COLO668 (cell line): ENCODE measurements at regions not wholly inside any gene's neighbourhood (a gene's known extent, or its start where the extent isn't known, plus 50 kb on each side); places are given as distances from the start of the nearest gene placed in this dataset.
"Not testable (repeated sequence)": the region's sequence is repeated elsewhere in the genome, so short reads cannot be mapped to it uniquely, and the experiment has no call there.

Experiments used
- DNase-seq: peaks from one replicate; lab custom pipeline; 2025; ENCODE audit not compliant: unreplicated experiment; lab: John Stamatoyannopoulos, UW

DNA sequence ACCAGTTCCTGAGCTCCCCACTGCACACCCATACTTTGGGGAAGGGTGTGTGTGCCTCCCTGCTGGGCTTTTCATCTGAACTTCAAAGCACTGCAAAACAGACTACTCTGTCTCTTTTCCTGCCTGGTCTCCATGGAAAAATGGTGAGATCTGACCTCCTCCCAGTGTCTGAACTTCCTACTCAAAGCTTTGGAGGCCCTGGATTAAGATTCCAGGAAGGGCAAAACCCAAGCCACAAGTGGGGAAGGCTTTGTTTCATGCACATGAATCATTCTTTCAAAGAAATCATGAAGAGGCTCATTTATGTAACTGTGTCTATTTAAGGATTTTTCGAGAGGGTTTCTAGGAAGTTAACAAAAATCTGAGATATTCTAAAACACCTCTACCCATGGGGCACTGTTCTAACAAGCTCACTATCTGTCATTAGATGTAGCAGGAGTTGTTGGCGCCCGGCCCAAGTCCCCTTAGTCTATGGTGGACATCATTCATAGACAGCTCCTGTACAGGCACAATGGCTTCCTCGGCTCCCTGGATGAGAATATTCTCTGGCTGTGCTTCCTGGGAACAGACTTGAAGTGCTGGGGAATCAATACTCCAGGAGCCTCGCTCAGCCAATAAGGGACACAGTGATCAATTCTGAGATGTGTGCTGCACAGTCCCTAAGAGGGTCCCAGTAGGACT, 224.0 kb downstream of the KTN1 start:
- no peak for DNase-seq

DNA sequence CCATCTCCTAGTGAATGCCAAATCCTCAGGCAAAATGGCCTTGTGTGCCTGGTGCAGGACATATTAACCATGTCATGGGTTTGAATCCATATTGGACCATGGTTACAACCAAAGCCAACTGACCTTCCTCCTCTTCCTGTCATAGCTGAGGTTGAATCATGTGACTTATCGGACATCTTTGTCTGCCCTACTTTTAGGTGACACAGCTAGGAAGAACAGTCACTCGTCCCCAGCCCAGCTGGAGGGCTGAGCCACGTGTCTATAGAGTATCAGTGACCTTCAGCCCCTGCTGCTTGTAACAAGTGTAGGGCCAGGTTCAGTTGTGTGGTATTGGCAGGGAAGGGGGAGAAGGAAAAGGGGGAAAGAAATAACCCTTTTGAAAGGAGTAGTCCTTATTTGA, 225.2 kb downstream of the KTN1 start:
- no peak for DNase-seq

DNA sequence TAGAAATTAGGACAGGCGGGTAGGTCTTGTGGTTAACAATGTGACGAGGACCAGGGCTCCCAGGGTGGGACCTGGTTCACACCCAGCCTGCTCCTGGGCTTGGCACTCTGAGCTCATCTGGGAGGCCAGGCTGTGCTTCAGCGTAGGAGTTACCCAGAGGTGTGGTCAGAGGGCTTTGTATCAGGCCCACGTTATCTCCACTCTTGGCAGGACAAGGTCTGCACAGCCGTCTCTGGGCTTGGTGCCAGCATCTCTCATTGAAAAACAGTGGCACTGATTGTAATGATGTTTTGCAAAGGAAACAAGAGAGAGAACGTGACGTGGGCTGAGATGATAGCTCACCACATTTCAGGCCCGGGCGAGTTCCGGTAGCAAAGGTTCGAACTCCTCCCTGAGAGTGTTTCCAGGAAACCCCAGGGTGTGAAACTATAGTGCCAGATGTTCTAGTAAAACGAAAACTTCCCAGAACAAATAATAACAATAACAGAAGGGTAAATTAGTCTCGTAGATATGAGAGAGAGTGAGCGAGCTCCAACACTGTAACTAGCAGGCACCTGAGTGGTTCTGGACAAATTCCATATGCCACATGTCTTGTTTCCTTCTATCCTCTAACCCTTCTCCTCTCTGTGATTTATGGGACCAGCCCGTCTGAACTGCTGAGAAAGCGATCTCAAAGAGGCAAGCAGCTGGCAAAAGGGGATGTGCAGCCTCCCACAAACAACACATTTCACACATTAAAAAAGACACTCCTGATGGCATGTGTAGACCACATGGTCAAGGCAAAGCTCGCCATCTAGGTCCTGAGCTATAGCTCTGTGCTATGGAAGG, 227.3 kb downstream of the KTN1 start:
- peak; percentile 96 for DNase-seq

DNA sequence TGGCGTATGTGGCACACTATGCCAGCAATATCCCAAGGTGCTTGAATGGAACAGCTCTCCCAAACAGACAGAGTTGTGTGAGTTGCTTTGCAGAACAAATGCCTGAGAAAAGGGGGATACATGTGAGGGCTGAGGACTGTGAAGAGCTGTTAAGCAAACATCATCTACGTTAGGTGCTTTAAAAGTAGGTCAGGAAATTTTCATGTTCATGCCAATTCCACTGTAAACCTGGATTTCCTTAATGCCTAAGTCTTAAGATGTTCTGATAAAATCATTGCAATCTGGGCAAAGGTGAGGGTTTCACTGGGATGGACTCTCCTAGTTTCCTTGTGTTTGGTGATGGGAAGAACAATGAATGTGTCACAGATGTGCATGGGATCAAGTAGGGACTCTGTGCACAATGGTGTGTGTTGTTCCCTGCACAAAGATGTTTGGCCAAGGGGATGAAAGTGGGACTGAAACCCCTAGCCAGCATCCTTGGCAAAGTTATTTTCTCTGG, 227.9 kb downstream of the KTN1 start:
- DNase-seq: no peak

DNA sequence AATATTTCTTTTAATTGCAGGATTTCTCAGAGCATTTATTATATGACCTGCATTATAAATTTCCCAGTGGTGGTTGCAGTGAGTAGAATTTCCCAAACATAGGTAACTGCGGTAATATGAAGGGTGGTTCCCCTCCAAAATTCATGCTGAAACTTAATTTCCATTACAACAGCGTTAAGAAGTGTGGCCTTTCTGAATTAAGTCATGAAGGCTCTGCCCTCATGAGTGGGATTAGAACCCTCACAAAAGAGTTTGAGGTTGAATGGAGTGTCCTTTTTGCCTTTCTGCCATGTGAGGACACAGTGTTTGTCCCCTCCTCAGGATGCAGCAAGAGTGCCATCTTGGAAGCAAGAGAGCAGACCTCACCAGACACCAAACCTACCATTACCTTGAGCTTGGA, 233.6 kb downstream of the KTN1 start:
- DNase-seq: no peak

DNA sequence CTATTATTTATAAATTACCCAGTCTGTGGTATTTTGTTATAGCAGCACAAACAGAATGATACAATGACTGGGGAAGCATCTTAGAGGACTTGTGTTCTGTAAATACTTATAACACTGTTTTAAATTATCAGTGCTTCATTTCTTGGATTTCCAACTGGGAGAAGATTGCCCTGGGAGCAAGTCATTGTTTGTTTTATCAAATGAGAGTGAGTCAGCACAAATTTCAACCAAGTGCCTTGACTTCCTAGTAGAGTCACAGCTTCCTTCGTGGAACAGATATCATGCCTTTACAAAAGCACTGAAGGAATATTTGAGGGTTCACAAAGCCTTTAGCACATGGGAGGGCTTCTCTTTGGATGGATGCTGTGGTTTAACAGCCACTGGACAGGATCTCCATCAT, 234.1 kb downstream of the KTN1 start:
- no peak for DNase-seq

DNA sequence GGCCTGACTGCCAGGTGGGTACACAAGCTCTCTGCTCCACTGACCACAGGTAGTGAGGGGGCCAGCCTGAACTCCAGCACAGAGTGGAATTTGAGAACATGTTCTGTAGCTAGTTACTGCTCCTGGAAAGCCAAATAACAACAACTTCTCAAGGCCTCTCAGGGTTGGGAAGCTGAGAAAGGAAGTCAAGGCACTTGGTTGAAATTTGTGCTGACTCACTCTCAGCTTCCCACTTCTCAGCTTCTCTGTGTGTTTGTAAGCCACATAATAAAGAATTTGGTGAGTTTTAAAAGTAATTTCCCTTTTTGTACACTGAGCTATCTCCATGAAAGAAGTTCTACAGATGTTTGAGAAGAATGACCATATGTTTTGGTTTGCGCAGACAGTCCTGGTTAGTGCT, 234.9 kb downstream of the KTN1 start:
- DNase-seq: peak; percentile 21

DNA sequence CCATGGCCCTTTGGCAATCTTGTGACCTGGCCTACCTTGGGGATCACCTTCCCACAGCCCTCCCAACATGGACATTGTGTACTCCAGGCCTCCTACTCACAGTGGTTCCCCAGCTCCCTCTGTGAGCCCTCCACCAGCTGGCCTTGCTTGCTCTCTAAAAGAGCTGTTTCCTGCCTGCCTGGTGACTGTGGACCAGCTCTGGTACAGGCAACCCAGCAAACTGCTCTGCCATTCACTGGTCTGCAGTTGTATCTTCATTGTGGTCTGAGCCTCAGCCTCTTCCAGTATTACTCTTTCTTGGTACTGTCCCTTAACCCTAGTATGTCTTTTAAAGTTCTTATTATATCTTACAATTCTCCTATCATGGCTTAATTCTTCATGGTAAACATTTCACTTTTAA, 236.2 kb downstream of the KTN1 start:
- DNase-seq: no peak

DNA sequence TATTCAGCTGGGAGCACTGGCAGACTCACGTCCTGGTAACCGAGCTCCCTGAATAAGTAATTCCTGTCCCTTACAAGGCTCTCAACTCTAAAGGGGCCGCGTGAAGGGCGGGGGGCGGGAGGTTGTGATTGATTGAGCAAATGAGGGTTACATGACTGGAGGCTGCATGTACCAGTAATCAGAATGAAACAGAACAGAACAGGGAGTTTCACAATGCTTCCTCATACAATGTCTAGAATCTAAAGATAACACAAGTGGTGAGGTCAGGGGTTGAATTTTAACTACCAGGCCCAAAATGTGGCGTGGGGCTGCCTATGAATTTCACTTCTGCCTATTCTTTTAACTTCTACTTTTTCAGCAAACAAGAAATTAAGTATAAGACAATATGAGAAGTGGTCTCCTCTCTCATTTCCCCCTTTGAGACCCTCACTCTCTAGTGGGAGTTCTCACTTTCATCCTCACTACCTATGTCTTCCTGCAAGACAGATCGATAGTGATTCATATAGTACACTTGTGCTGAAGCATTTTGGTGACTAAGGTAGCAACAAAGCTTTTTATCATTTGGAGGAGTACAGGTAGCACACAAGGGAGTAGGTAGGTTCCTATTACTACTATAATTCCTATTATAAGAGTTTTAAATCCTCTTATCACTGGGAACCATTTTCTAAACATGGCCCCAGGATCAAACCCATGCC, 239.8 kb downstream of the KTN1 start:
- DNase-seq: no peak

DNA sequence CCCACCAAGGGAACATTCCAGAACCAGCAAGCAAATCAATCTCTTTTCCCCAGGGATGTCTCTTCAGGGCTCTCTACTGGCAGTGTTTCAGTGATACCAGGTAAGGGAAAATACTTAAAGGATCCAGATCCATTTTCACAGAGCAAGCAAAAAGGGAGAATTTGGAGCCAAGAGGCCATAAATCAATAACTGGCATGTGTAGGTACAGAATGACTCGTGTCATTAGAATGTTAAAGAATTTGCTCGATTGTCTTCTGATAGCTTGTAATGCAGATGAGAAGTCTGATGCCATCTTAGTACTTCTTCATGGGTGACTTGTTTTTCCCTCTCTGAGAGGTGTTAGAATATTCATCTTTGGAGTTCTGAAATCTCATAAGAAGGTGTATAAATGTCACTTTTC, 242.9 kb downstream of the KTN1 start:
- no peak for DNase-seq

DNA sequence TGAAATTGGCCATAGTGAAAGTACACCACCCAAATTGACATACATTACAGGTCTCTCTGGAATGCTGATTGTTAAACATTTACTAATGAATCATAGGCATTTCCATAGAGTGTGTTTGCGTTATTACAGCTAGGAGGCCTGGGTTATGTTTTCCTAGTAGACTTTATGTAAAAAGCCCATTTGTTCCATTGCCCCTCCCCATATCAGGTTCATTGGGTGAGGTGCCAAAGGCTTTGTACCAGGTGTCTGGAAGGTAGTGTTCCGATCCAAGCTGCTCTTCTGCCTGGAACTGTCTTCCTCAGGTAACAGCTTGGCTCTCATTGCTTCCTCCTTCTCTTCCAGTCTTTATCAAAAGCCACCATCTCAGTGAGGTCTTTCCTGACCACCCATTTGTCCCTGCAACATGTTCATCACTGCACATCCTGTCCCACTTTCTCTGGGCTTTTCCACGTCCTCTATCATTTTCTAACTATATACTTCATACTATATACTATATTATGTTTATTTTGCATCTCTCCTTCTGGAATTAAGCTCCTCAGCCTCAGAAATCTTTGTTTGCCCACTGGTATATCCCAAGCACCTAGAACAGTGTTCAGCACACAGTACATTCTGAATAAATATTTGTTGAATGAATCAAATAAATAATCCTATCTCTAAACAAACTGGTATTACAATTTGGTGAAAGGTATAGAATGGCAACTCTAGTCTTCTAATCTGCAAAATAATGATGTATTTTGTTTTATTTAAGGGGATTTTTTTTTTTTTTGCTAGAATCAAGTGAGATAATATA, 252.3 kb downstream of the KTN1 start:
- peak; percentile 47 for DNase-seq

DNA sequence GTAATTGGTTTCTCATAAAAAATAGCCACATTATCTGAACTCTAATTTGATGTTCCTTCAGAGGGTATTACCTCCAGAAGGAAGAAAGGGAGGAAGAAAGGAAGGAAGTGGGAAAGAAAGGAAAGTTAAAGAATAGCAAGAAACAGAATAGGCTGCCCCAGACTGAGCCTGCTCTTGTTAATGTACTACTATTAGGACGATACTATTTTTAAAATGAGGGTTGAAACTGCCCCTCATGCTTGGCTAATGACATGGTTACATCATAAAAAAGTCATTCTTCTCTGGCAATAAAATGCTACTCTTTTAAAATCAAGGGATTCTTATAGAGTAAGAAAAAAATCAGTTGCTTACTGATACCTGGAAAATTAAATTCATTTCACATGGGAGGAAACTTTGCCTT, 253.0 kb downstream of the KTN1 start:
- DNase-seq: no peak

DNA sequence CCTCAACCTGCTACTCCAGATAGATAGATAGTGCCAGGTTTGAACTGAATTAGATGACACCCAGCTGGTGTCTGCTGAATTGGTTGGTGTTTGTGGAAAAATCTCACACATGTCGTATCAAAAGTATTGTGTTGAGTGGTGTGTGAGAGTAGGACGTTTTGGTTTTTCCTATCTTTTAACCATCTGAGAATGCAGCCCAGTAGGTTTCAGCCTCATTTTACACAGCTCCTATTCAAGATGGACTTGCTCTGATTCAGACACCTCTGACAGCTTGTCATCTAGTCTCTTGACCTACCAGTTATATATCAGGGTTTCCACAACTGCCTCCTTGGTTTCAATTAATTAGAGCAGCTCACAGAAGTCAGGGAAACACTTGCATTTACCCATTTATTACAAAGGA, 254.4 kb downstream of the KTN1 start:
- no peak for DNase-seq

DNA sequence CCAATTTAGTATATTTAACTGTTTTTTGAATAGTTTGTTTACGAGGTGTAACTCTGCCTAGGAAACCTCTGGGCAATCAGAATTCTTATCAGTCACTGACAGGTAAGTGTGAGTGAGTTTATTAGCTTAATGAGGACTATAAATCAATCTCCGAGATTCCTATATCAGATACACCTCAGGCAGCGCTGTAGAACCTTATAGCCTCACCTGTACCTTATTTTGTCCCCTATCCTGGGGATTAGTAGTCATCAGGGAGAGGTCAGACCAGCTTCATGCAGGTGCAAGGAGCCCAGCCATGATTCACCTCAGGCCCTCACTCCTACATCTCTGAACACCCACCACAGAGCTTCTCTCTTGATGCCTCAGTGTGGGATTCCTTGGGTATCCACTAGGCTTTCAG, 256.0 kb downstream of the KTN1 start:
- no peak for DNase-seq

DNA sequence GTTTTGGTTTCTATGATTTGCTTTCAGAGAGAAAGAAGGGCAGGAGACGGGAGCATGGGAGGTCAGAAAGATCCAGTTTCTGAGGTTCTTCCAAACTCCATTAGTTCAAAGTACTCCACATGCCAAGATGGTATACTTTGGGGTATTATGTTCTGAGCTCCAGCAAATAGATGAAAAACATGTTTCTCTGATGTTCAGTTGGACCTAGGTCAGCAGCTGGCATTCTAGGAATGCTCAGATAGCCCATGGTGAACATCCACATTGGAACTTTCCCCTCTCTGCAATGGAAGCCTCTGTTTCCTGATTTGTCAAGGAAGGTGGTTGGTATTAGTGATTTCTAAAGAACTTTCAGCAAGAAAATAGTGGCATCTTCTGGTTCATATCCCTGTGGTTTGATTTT, 257.5 kb downstream of the KTN1 start:
- no peak for DNase-seq

DNA sequence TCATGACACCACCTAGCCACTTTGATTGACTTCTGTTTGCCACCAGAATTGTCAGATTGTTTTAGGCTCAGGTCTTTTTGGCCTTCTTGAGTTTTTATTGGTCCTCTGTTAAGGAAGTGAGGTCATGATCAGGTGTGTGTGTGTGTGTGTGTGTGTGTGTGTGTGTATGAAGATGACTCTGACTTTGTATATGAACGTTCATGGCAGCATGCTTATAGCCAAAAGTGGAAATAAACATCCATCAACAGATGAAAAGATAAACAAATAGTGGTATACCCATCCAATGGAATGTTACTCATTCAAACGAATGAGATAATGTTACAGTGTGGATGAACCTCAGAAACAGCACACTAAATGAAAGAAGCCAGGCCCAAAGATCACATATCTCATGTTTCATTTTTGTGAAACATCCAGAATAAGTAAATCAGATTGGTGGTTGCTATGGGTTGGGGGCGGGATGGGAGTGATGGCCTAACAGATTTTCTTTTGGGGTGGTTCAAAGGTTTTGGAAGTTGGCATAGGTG, 258.6 kb downstream of the KTN1 start:
- DNase-seq: no peak

DNA sequence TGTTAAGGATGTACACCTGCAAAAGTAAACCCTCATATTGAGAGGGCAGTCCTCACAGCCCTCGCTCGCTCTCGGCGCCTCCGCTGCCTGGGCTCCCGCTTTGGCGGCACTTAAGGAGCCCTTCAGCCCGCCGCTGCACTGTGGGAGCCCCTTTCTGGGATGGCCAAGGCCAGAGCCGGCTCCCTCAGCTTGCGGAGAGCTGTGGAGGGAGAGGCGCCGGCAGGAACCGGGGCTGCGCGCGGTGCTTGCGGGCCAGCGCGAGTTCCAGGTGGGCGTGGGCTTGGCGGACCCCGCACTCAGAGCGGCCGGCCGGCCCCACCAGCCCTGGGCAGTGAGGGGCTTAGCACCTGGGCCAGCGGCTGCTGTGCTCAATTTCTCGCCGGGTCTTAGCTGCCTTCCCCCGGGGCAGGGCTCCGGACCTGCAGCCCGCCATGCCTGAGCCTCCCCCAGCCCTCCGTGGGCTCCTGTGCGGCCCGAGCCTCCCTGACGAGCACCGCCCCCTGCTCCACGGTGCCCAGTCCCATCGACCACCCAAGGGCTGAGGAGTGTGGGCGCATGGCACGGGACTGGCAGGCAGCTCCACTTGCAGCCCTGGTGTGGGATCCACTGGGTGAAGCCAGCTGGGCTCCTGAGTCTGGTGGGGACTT, 259.4 kb downstream of the KTN1 start:
- DNase-seq: not testable (repeated sequence)

DNA sequence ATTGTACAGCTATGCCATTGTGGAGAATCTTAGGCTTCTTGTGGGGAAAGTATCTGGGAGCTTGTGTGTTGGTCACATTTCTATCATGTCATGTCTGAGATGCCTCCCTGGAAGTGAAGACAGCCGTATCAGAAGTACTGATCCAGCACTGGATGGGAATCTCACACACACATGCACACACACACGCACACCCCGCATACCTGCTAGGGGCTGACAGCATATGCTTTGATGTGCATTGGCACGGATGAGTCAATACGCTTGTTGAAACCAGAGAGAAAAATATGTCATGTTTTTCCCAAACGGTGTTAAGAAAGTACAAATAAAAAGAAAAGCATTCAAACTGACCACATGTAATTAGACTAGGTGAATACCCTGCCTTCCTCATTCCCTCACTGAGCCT, 260.8 kb downstream of the KTN1 start:
- DNase-seq: no peak

DNA sequence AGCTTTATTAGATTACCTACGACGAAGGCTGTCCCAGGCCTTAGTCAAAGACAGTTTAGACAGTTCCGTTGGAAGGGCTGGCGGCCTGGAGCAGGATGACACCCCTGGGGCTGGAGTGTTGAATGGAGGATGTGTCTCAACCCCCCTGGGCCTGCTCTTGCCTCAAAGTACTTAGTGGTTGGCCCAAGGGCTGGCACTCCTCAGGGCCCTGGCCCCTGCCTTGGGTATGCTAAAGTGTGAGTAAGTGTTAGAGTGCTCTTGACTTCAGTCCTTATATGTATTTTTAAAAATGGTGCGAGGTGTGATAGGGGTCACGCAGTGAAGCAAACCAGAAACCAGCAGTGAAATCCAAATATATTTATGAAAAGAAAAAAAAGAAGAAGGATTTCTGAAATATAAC, 261.6 kb downstream of the KTN1 start:
- no peak for DNase-seq

DNA sequence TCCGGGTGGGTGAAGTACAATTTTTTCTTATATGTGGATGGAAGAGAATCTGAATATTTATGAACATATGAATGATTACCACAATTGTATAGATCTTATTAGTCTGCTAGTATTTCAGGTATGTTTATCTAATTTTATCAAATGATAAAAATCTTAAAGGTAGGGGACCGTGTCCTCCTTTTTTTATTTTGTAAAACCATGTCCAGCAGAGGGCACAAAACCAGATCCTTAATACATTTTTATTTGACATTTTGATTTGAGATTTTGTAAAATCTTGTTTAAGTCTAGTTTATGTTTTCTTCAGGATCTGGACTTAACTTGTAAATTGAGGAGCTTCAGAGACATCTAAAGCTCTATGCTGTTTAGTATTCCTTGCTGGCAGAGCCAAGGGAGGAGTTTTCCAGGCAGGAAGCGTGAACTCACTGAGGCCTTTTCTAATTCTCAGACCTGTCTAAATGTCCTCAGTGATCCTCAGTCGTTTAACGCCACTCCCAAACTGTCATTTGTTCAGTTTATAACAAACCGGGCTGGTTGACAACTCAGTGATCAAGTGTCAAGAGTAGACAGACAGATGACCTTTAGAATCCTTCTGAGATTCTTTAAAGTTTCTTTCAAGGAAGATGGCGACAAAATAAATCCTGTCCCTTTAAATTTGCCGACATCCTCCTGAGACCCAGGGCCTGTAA, 263.9 kb downstream of the KTN1 start:
- no peak for DNase-seq
